ENCODE measurements at regions not wholly inside any gene's neighbourhood (a gene's known extent, or its start where the extent isn't known, plus 50 kb on each side); places are given as distances from the start of the nearest gene placed in this dataset.

- TF ChIP-seq CTCF (optimal IDR thresholded peaks at IDR 0.05 in 1 of 3, IDR thresholded peaks at IDR 0.05 in 1 of 3, conservative IDR thresholded peaks at IDR 0.05 in 1 of 3; ENCODE audit: extremely low read depth in 1 of 3, insufficient read depth in 2 of 3, low read length in 3 of 3) (no peak), EZH2 (IDR thresholded peaks at IDR 0.05; ENCODE audit: low read length) (no peak)
Measured at GRCh38 chr9:108654566-108654965, 201.2 kb downstream of the ACTL7B start.

All from keratinocyte (primary cell).